IMR-90 (cell line): ENCODE measurements at regions not wholly inside any gene's neighbourhood (a gene's known extent, or its start where the extent isn't known, plus 50 kb on each side); places are given as distances from the start of the nearest gene placed in this dataset.

Experiments used
- CTCF ChIP-seq: conservative IDR thresholded peaks from 2 replicates; pipeline ENCODE4 v1.5.1; 2012; ENCODE audit warnings: mild to moderate bottlenecking, low read depth, low read length, improper control_type of control experiment
- RAD21 ChIP-seq: IDR thresholded peaks from 2 replicates; pipeline ENCODE4 v1.6.1; 2012; ENCODE audit warnings: low read length, improper control_type of control experiment

- TF ChIP-seq RAD21 (no peak), CTCF (no peak)
These were observed 88.5 kb upstream of the DAB1 start for GRCh38 chr1:57512386-57512785.
